Stimulated activated naive B cell treated with anti-CD40 and anti-IgM and Interleukin-4, amounts not matched to agents 10 μg/mL and 1 μg/mL and 100 μg/mL, for 72 hours (primary cell): ENCODE measurements at regions not wholly inside any gene's neighbourhood (a gene's known extent, or its start where the extent isn't known, plus 50 kb on each side); places are given as distances from the start of the nearest gene placed in this dataset.
"Not testable (repeated sequence)": the region's sequence is repeated elsewhere in the genome, so short reads cannot be mapped to it uniquely, and the experiment has no call there.

ENCODE experiments used
- ATAC-seq, 2 donors: fragments of 150-1000 bp; cut with Tn5 transposase; replicated peaks; 2 replicates each; pipeline ENCODE4 v1.10.0; 2021; ENCODE audit warnings: moderate library complexity in 1 of 2
- DNase-seq: peaks from one replicate; pipeline ENCODE4 v3.0.0; 2021
- H3K27ac Mint-ChIP-seq: one replicate; pipeline ENCODE4 v1.8.0; 2022; ENCODE audit warnings: mild to moderate bottlenecking, mixed read lengths
- H3K27me3 Mint-ChIP-seq, 2 donors: one replicate each; pipeline ENCODE4 v1.8.0; 2022; ENCODE audit warnings: mixed read lengths in 2 of 2
- H3K36me3 Mint-ChIP-seq, 2 donors: one replicate each; pipeline ENCODE4 v1.8.0; 2022; ENCODE audit warnings: mixed read lengths in 2 of 2, mild to moderate bottlenecking in 1 of 2
- H3K4me1 Mint-ChIP-seq, 2 donors: one replicate each; pipeline ENCODE4 v1.8.0; 2022; ENCODE audit warnings: mixed read lengths in 2 of 2, mild to moderate bottlenecking in 1 of 2
- H3K4me3 Mint-ChIP-seq, 2 donors: one replicate each; pipeline ENCODE4 v1.8.0; 2022; ENCODE audit warnings: mild to moderate bottlenecking in 2 of 2, mixed read lengths in 2 of 2, moderate library complexity in 1 of 2
- H3K9me3 Mint-ChIP-seq, 2 donors: one replicate each; pipeline ENCODE4 v1.8.0; 2022; ENCODE audit warnings: mixed read lengths in 2 of 2, mild to moderate bottlenecking in 1 of 2

DNA sequence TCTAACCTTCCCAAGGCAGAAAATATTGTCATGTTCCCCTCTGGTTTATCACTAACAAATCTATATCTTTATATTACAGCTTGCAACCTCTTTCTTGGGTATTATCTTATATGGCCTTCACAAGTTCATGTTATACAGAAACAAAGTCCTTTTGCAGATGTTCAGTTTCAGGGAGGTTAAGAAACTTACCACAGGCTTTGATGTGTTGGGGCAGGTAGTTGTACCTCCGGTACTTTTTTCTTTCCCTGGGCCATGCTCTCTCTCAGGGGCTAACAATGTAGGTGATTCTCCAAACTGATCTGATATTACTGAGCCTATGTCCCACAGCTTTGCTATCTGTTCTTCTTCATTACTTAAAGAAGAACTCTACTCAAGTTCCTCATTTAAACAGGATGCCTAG, 548.9 kb upstream of the SYT4 start:
- no peak overlapping the region for H3K27ac Mint-ChIP-seq
- H3K4me1 Mint-ChIP-seq = no peaks in the 10 kb centered on the region
- no peaks in the 10 kb centered on the region for H3K36me3 Mint-ChIP-seq
- H3K27me3 Mint-ChIP-seq = no peaks in the 10 kb centered on the region
- peaks cover 0 to 2% of the 10 kb centered on the region in 2 donors for H3K9me3 Mint-ChIP-seq
- no peak for DNase-seq
- no peak for ATAC-seq
- H3K4me3 Mint-ChIP-seq = no peak overlapping the region

DNA sequence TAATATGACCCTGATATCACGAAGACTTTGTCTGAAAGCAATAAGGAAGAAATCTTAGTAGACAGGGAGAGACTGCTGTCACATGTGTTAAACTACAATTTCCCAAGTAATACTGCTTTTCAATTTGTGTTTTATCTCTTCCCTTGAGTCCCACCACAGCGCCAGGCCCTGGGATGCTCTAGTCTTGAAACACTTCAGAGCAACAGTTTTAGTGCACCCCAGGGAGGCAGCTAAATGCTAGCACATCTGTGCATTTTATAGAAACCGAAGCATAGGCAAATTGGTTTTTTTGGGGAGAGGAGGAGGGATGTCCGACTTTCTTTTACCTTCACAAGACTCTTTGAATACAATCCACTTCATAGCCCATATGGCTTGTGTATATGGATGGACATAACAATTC, 550.0 kb upstream of the SYT4 start:
- no peaks in the 10 kb centered on the region for H3K27me3 Mint-ChIP-seq
- H3K9me3 Mint-ChIP-seq = peaks cover 0 to 2% of the 10 kb centered on the region in 2 donors
- no peaks in the 10 kb centered on the region for H3K4me1 Mint-ChIP-seq
- ATAC-seq (no peak), DNase-seq (no peak)
- no peak overlapping the region for H3K27ac Mint-ChIP-seq
- no peaks in the 10 kb centered on the region for H3K36me3 Mint-ChIP-seq
- H3K4me3 Mint-ChIP-seq = no peak overlapping the region

GRCh38 chr18:43830303-43830702, 553.0 kb upstream of the SYT4 start:
- Mint-ChIP-seq H3K4me1 (no peaks in the 10 kb centered on the region), H3K9me3 (peaks cover 0 to 2% of the 10 kb centered on the region in 2 donors), H3K27ac (no peak overlapping the region), H3K27me3 (no peaks in the 10 kb centered on the region), H3K36me3 (no peaks in the 10 kb centered on the region), H3K4me3 (no peak overlapping the region)
- ATAC-seq (no peak), DNase-seq (no peak)

GRCh38 chr18:43830947-43831346, 553.7 kb upstream of the SYT4 start:
- Mint-ChIP-seq H3K27ac (no peak overlapping the region), H3K4me1 (no peaks in the 10 kb centered on the region), H3K36me3 (no peaks in the 10 kb centered on the region), H3K27me3 (no peaks in the 10 kb centered on the region), H3K9me3 (peaks cover 0 to 2% of the 10 kb centered on the region in 2 donors), H3K4me3 (no peak overlapping the region)
- ATAC-seq = no peak
- no peak for DNase-seq

- H3K4me3 Mint-ChIP-seq = no peak overlapping the region
- no peaks in the 10 kb centered on the region for H3K4me1 Mint-ChIP-seq
- no peak overlapping the region for H3K27ac Mint-ChIP-seq
- no peaks in the 10 kb centered on the region for H3K36me3 Mint-ChIP-seq
- H3K9me3 Mint-ChIP-seq = no peaks in the 10 kb centered on the region
- no peaks in the 10 kb centered on the region for H3K27me3 Mint-ChIP-seq
- no peak for DNase-seq
- ATAC-seq = no peak
Measured at GRCh38 chr18:43846299-43846698, 569.0 kb upstream of the SYT4 start.

GRCh38 chr18:43847164-43848091, 570.1 kb upstream of the SYT4 start:
- Mint-ChIP-seq H3K36me3 (no peaks in the 10 kb centered on the region), H3K9me3 (no peaks in the 10 kb centered on the region), H3K4me3 (no peak overlapping the region), H3K27ac (no peak overlapping the region), H3K4me1 (no peaks in the 10 kb centered on the region), H3K27me3 (no peaks in the 10 kb centered on the region)
- DNase-seq (no peak), ATAC-seq (no peak)

DNA sequence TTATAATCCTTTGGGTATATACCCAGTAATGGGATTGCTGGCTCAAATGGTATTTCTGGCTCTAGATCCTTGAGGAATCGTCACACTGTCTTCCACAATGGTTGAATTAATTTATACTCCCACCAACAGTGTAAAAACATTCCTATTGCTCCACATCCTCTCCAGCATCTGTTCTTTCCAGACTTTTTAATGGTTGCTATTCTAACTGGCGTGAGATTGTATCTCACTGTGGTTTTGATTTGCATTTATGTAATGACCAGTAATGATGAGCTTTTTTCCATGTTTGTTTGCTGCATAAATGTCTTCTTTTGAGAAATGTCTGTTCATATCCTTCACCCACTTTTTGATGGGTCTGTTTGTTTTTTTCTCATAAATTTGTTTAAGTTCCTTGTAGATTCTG, 572.5 kb upstream of the SYT4 start:
- H3K4me1 Mint-ChIP-seq, H3K9me3 Mint-ChIP-seq, DNase-seq, H3K36me3 Mint-ChIP-seq, ATAC-seq, H3K27me3 Mint-ChIP-seq, H3K27ac Mint-ChIP-seq, H3K4me3 Mint-ChIP-seq: not testable (repeated sequence)

DNA sequence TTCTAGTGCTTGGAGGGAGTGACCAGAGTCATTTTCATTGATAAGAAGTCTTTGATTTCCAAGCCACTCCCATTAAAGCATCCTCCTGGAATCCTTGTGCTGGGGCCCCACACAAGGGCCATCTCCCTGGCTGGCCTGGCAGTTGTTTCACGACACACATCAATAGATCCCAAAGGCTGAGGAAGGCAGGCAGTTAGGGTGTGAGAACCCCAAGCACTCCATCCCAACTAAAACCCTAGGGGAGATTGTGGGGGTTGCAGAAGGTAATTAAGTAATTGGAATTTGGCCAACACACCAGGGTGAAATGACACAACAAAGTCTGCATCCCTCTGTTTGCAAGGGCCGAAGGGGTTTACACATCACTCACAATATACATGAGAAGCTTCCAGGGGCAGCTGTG, 578.1 kb upstream of the SYT4 start:
- H3K4me1 Mint-ChIP-seq = no peaks in the 10 kb centered on the region
- H3K4me3 Mint-ChIP-seq = no peak overlapping the region
- H3K27me3 Mint-ChIP-seq = peaks cover 0 to 3% of the 10 kb centered on the region in 2 donors
- H3K9me3 Mint-ChIP-seq = peaks cover 0 to 5% of the 10 kb centered on the region in 2 donors
- H3K27ac Mint-ChIP-seq = no peak overlapping the region
- DNase-seq (no peak), ATAC-seq (no peak)
- H3K36me3 Mint-ChIP-seq = no peaks in the 10 kb centered on the region

DNA sequence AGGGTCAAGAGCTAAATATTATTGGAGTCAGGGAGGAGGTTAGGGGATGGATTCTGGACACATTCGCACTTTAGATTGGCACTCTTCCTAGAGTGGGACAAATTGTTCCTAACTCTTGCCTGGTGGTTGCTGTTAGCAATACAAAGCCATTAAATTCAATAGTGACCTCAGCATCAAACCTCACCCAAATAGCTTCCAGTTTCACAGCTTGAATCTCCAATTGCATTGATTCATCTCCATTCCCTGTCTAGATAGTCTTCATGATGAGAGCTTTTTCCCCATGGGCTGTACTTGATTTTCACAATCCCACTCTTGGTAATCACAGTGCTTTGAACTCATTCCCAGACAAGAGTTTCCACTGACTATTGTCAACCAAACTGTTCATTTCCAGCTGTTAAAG, 585.9 kb upstream of the SYT4 start:
- H3K27me3 Mint-ChIP-seq = no peaks in the 10 kb centered on the region
- no peak overlapping the region for H3K4me3 Mint-ChIP-seq
- no peaks in the 10 kb centered on the region for H3K36me3 Mint-ChIP-seq
- no peaks in the 10 kb centered on the region for H3K9me3 Mint-ChIP-seq
- H3K4me1 Mint-ChIP-seq = no peaks in the 10 kb centered on the region
- ATAC-seq = no peak
- no peak for DNase-seq
- H3K27ac Mint-ChIP-seq = no peak overlapping the region

GRCh38 chr18:43866696-43867095, 589.4 kb upstream of the SYT4 start:
- no peaks in the 10 kb centered on the region for H3K27me3 Mint-ChIP-seq
- DNase-seq = no peak
- no peaks in the 10 kb centered on the region for H3K9me3 Mint-ChIP-seq
- H3K27ac Mint-ChIP-seq = no peak overlapping the region
- no peaks in the 10 kb centered on the region for H3K36me3 Mint-ChIP-seq
- ATAC-seq = no peak
- H3K4me1 Mint-ChIP-seq = no peaks in the 10 kb centered on the region
- no peak overlapping the region for H3K4me3 Mint-ChIP-seq

DNA sequence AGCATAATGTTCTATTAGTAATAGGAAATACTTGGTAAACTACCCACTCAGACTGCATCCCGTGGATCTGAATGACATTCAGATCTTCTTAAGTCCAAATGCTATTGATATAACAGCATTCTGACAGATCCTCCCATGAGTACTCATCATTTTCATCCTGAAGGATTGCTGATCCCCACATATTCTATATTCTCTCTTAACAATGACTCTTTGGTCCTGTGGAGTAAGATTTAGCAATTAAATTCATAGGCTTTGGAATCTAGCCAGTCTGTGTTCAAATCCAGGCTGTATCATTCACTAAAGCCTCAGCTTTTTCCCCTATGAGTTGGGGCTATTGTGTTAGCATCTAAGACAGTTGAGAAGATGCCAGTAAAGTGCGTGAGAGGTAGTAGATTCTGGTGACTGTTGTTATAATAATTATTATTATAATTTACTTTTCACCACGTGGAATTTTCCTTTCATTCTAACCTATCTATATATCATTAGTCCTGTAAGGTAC, 591.3 kb upstream of the SYT4 start:
- ATAC-seq = no peak
- H3K27me3 Mint-ChIP-seq = no peaks in the 10 kb centered on the region
- no peaks in the 10 kb centered on the region for H3K9me3 Mint-ChIP-seq
- no peak overlapping the region for H3K4me3 Mint-ChIP-seq
- H3K4me1 Mint-ChIP-seq = no peaks in the 10 kb centered on the region
- no peaks in the 10 kb centered on the region for H3K36me3 Mint-ChIP-seq
- DNase-seq = no peak
- no peak overlapping the region for H3K27ac Mint-ChIP-seq

DNA sequence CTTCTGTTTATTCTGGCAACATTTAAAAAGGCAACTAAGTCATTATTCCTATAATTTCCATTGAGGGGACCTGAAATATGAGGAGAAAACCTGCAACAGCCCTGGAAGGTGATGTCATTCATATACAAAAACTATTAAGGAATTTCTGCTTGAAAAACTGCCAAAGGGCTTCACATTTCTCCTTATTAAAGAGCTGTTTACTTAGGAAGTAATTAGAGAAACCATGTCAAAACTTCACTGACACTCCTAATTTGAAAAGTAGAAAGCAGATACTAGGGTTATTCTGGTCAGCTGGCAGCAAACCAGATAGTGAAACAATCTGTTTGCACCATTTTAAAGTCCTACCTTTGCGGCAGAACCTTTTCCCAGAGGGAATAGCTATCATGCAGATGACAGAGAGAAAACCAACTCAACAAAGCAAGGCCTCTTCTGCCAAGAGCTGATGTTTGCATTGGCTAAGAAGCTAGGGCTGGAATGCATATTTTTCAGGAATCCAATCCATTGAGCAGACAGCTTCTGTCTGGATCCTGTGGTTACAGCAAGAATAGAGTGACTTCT, 592.2 kb upstream of the SYT4 start:
- H3K36me3 Mint-ChIP-seq = no peaks in the 10 kb centered on the region
- no peak overlapping the region for H3K4me3 Mint-ChIP-seq
- no peak overlapping the region for H3K27ac Mint-ChIP-seq
- ATAC-seq (no peak), DNase-seq (no peak)
- no peaks in the 10 kb centered on the region for H3K9me3 Mint-ChIP-seq
- no peaks in the 10 kb centered on the region for H3K4me1 Mint-ChIP-seq
- no peaks in the 10 kb centered on the region for H3K27me3 Mint-ChIP-seq

DNA sequence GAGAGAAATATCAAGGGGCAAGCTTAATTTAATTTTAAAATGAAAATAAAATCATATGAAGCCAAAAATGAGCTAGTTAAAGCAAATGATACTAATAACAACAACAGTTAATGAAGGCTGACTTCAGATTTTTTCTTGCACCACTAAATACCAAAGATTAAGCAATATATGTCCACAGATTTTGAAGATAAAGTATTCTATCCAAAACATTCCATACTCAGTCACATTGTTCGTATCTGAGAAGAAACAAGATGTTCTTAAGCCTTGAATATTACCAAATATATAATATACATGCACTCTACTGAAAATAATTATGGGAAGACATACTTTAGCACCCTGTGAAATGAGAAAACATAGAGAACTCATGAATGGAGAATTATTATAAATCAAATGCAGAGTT, 593.3 kb upstream of the SYT4 start:
- ATAC-seq (no peak), DNase-seq (no peak)
- Mint-ChIP-seq H3K36me3 (no peaks in the 10 kb centered on the region), H3K4me1 (no peaks in the 10 kb centered on the region), H3K27me3 (no peaks in the 10 kb centered on the region), H3K4me3 (no peak overlapping the region), H3K27ac (no peak overlapping the region), H3K9me3 (no peaks in the 10 kb centered on the region)

- H3K36me3 Mint-ChIP-seq = no peaks in the 10 kb centered on the region
- no peak overlapping the region for H3K4me3 Mint-ChIP-seq
- DNase-seq (no peak), ATAC-seq (no peak)
- no peak overlapping the region for H3K27ac Mint-ChIP-seq
- peaks cover 0 to 1% of the 10 kb centered on the region in 2 donors for H3K9me3 Mint-ChIP-seq
- H3K4me1 Mint-ChIP-seq = no peaks in the 10 kb centered on the region
- no peaks in the 10 kb centered on the region for H3K27me3 Mint-ChIP-seq
Measured at GRCh38 chr18:43875511-43875910, 598.2 kb upstream of the SYT4 start.

GRCh38 chr18:43876286-43876685, 599.0 kb upstream of the SYT4 start:
- Mint-ChIP-seq H3K27ac (no peak overlapping the region), H3K4me1 (no peaks in the 10 kb centered on the region), H3K9me3 (peaks cover 0 to 1% of the 10 kb centered on the region in 2 donors), H3K27me3 (no peaks in the 10 kb centered on the region), H3K4me3 (no peak overlapping the region), H3K36me3 (no peaks in the 10 kb centered on the region)
- DNase-seq = no peak
- no peak for ATAC-seq
